Uterus (tissue), 3 donors: ENCODE measurements at regions not wholly inside any gene's neighbourhood (a gene's known extent, or its start where the extent isn't known, plus 50 kb on each side); places are given as distances from the start of the nearest gene placed in this dataset.

Source experiments
- DNase-seq, 2 donors: peaks; one replicate each; pipeline ENCODE4 v3.0.0-alpha.2; 2019 to 2020
- H3K27ac ChIP-seq, 2 donors: fragments of 200-600 bp; sonication (generic); 1 replicate in 1 of 2; 2 replicates in 1 of 2; pipeline ENCODE4 v1.5.1; 2016 to 2018
- H3K27me3 ChIP-seq, 2 donors: fragments of 200-600 bp; sonication (generic); one replicate each; pipeline ENCODE4 v1.5.1; 2018 to 2019; ENCODE audit warnings: control low read depth in 1 of 2
- H3K36me3 ChIP-seq, 2 donors: fragments of 200-600 bp; sonication (generic); one replicate each; pipeline ENCODE4 v1.5.1; 2019; ENCODE audit warnings: control low read depth in 1 of 2
- H3K4me1 ChIP-seq, 2 donors: fragments of 200-600 bp; sonication (generic); one replicate each; pipeline ENCODE4 v1.5.1; 2018 to 2019; ENCODE audit warnings: control low read depth in 1 of 2
- H3K4me3 ChIP-seq, 2 donors: fragments of 200-600 bp; sonication (generic); 1 replicate in 1 of 2; 2 replicates in 1 of 2; pipeline ENCODE4 v1.5.1; 2018 to 2019; ENCODE audit warnings: mild to moderate bottlenecking in 1 of 2
- H3K9me3 ChIP-seq, 2 donors: fragments of 200-600 bp; sonication (generic); one replicate each; pipeline ENCODE4 v1.5.1; 2019; ENCODE audit warnings: control low read depth in 1 of 2
- POLR2A ChIP-seq, 2 donors: fragments of 450-650 bp; IDR thresholded peaks; one replicate each; pipeline ENCODE4 v1.6.1; 2016; ENCODE audit warnings: antibody characterized with exemption in 2 of 2, mild to moderate bottlenecking in 1 of 2, moderate library complexity in 1 of 2
- intact Hi-C: fragments of 100-400 bp; cut with DNase I; formaldehyde crosslinking; loops from one replicate; pipeline ENCODE4 v1.15.1; 2023; ENCODE audit warnings: low total_unique reads
- TF ChIP-seq, protein P1 (sequence below), 4 experiments: fragments of 200-600 bp in 2 of 4; fragments of 450-650 bp in 2 of 4; sonication (generic) in 2 of 4; IDR thresholded peaks; one replicate each; pipeline ENCODE4 v1.5.1; 2016 to 2019; ENCODE audit warnings: antibody characterized with exemption in 4 of 4, mild to moderate bottlenecking in 2 of 4, moderate library complexity in 1 of 4
- donor health status: DM: yes; HTN: yes; CAD: no.

GRCh38 chrX:125709074-125709473, 389.4 kb downstream of the TEX13C start:
- no peak overlapping the region for H3K4me3 ChIP-seq
- no peaks in the 10 kb centered on the region for H3K4me1 ChIP-seq
- intact Hi-C loops = no loop called here
- DNase-seq = no peak
- no peaks in the 10 kb centered on the region for H3K9me3 ChIP-seq
- H3K27me3 ChIP-seq = no peaks in the 10 kb centered on the region
- TF ChIP-seq, protein P1, sequence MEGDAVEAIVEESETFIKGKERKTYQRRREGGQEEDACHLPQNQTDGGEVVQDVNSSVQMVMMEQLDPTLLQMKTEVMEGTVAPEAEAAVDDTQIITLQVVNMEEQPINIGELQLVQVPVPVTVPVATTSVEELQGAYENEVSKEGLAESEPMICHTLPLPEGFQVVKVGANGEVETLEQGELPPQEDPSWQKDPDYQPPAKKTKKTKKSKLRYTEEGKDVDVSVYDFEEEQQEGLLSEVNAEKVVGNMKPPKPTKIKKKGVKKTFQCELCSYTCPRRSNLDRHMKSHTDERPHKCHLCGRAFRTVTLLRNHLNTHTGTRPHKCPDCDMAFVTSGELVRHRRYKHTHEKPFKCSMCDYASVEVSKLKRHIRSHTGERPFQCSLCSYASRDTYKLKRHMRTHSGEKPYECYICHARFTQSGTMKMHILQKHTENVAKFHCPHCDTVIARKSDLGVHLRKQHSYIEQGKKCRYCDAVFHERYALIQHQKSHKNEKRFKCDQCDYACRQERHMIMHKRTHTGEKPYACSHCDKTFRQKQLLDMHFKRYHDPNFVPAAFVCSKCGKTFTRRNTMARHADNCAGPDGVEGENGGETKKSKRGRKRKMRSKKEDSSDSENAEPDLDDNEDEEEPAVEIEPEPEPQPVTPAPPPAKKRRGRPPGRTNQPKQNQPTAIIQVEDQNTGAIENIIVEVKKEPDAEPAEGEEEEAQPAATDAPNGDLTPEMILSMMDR (IDR thresholded peaks at IDR 0.05) = no peak
- TF ChIP-seq POLR2A (IDR thresholded peaks at IDR 0.05) = no peak
- no peak overlapping the region for H3K27ac ChIP-seq
- H3K36me3 ChIP-seq = no peaks in the 10 kb centered on the region

DNA sequence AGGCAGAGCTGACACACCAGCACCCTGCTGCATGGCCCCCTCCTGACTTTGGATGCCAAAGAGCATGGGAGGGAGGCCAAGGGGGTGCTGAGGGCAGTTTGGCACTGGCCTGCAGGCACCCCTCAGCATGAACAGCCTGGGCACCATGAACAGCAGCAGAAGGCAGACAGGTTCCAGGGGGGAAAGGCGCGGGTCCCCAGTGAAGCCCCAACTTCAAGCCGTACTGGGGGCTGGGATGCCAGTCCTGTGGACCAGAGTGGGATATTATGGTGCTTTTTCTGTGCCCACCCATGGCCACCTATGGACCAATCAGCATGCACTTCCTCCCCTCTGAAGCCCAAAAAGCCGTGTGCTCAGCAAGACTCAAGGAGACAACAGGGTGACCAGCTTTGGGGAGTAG, 389.9 kb downstream of the TEX13C start:
- Histone ChIP-seq H3K36me3 (no peaks in the 10 kb centered on the region), H3K9me3 (no peaks in the 10 kb centered on the region), H3K27me3 (no peaks in the 10 kb centered on the region), H3K4me1 (no peaks in the 10 kb centered on the region), H3K4me3 (no peak overlapping the region), H3K27ac (no peak overlapping the region)
- intact Hi-C loops = no loop called here
- no peak for DNase-seq
- TF ChIP-seq POLR2A (IDR thresholded peaks at IDR 0.05) = no peak
- TF ChIP-seq, protein P1 (IDR thresholded peaks at IDR 0.05) = no peak

DNA sequence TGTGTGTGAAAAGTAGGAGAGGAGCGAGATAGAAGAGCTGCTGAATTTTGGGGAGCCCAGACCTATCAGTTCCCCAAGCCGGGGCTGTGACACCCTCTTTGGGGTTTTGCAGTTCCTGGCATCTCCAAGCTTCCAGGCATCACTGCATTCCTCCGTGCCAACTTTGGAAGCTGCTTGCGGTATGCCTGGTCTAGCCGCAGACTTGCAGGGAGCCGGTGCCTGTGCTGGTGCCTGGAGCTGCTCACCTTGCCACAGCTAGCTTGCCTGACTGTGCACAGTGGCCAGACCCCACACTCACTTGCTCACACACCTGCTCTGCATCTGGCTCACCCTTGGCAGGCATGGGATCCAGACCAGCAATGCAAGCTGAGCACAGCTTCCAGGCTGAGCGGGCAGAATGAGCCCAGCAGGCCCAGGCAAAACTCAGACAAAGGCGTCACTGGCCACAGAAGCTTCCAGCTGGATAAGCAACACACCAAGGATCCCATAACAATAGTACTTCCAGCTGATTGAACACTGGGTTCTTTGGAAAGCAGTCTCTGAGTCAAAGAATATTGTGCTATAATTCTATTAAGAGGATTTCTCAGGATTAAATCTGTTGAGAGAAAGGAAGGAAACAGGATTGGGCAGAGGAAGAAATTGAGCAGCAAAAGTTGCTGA, 390.9 kb downstream of the TEX13C start:
- Histone ChIP-seq H3K4me1 (no peaks in the 10 kb centered on the region), H3K27ac (no peak overlapping the region), H3K27me3 (no peaks in the 10 kb centered on the region), H3K4me3 (no peak overlapping the region), H3K9me3 (no peaks in the 10 kb centered on the region), H3K36me3 (no peaks in the 10 kb centered on the region)
- no peak for DNase-seq
- no peak for TF ChIP-seq POLR2A (IDR thresholded peaks at IDR 0.05)
- TF ChIP-seq, protein P1 (IDR thresholded peaks at IDR 0.05) = no peak
- intact Hi-C loops = no loop called here

DNA sequence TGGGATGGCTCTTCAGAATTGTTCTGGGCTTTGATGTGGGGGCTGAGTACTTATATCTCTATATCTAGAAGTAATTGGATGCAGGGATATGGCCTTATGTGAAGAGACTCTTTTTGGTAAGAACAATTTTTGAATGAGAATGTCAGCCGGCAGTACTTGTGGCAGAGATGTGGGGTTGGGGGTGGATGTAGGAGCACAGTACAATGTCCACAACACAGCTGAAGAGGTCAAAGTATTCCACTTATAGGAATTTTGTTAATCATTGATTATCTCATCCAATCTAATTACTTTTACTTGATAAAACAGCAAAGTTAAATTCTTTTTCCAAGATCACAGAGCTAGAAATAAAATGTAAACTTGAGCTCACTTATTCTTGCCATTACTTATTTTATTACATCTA, 391.4 kb downstream of the TEX13C start:
- no peak overlapping the region for H3K4me3 ChIP-seq
- H3K36me3 ChIP-seq = no peaks in the 10 kb centered on the region
- H3K4me1 ChIP-seq = no peaks in the 10 kb centered on the region
- DNase-seq = no peak
- TF ChIP-seq POLR2A (IDR thresholded peaks at IDR 0.05) = no peak
- TF ChIP-seq, protein P1 (IDR thresholded peaks at IDR 0.05) = no peak
- intact Hi-C loops = no loop called here
- no peaks in the 10 kb centered on the region for H3K27me3 ChIP-seq
- no peak overlapping the region for H3K27ac ChIP-seq
- H3K9me3 ChIP-seq = no peaks in the 10 kb centered on the region

GRCh38 chrX:125713633-125714032, 394.0 kb downstream of the TEX13C start:
- intact Hi-C loops = no loop called here
- no peak for TF ChIP-seq POLR2A (IDR thresholded peaks at IDR 0.05)
- TF ChIP-seq, protein P1 (IDR thresholded peaks at IDR 0.05) = no peak
- no peaks in the 10 kb centered on the region for H3K4me1 ChIP-seq
- H3K27ac ChIP-seq = no peak overlapping the region
- no peaks in the 10 kb centered on the region for H3K9me3 ChIP-seq
- H3K27me3 ChIP-seq = no peaks in the 10 kb centered on the region
- H3K4me3 ChIP-seq = no peak overlapping the region
- H3K36me3 ChIP-seq = no peaks in the 10 kb centered on the region
- DNase-seq = no peak
